Motor neuron (in vitro differentiated cells): ENCODE measurements at regions not wholly inside any gene's neighbourhood (a gene's known extent, or its start where the extent isn't known, plus 50 kb on each side); places are given as distances from the start of the nearest gene placed in this dataset.
"Not testable (repeated sequence)": the region's sequence is repeated elsewhere in the genome, so short reads cannot be mapped to it uniquely, and the experiment has no call there.

Source experiments
- ATAC-seq, 8 experiments: fragments of 200-7000 bp; cut with Tn5 transposase; replicated peaks in 6 of 8; 2 replicates each; pipeline ENCODE4 v1.8.0; 2021; ENCODE audit warnings: mild to moderate bottlenecking in 8 of 8, moderate library complexity in 8 of 8
- H3K27ac ChIP-seq, 2 donors: fragments of 250-450 bp; sonication (Bioruptor Pico); 2 replicates each; pipeline ENCODE4 v1.9.0; 2021; ENCODE audit warnings: antibody characterized with exemption in 2 of 2, mild to moderate bottlenecking in 2 of 2, moderate library complexity in 1 of 2
- H3K4me1 ChIP-seq, 2 donors: fragments of 250-450 bp; sonication (Bioruptor Pico); replicated peaks in 1 of 2; 2 replicates each; pipeline ENCODE4 v1.6.1; 2021; ENCODE audit warnings: antibody characterized with exemption in 2 of 2, mild to moderate bottlenecking in 2 of 2, moderate library complexity in 1 of 2
- H3K4me3 ChIP-seq, 5 donors: fragments of 250-450 bp; sonication (Bioruptor Pico); 2 replicates each; pipeline ENCODE4 v1.9.0; 2021; ENCODE audit warnings: antibody characterized with exemption in 5 of 5, mild to moderate bottlenecking in 5 of 5, moderate library complexity in 4 of 5
- WGBS, 10 experiments: fragments of 450-650 bp; shearing (Covaris generic); methylation state at CpG; one replicate each; pipeline ENCODE4 v1.0.0; 2022; 5-methylcytosine and 5-hydroxymethylcytosine counted together
- in situ Hi-C, 9 experiments: fragments of 400-800 bp; cut with MboI; loops; one replicate each; pipeline ENCODE4 v1.15.0; 2021; ENCODE audit warnings: low sequenced_read_pairs in 9 of 9, low pct_unique_long_range_greater_than_20kb in 2 of 9; ENCODE audit not compliant: unreplicated experiment in 9 of 9

- in situ Hi-C loops = no loop called here
- H3K4me3 ChIP-seq = no peak overlapping the region
- no peak overlapping the region for H3K27ac ChIP-seq
- no peak for ATAC-seq
- no peaks in the 10 kb centered on the region for H3K4me1 ChIP-seq
- WGBS, 10 experiments = 55 to 100% (median 88%) methylated on average over 1 to 7 of the region's 8 CpGs; no CpG with 5 or more reads in 7 of the 10 experiments
Observed at GRCh38 chr15:25248583-25249235, 190.1 kb downstream of the UBE3A start.

- Histone ChIP-seq H3K4me1 (no peaks in the 10 kb centered on the region), H3K4me3 (no peak overlapping the region), H3K27ac (no peak overlapping the region)
- 30 to 81% (median 59%) methylated on average over 2 to 7 of the region's 13 CpGs; no CpG with 5 or more reads in 4 of the 10 experiments for WGBS, 10 experiments
- no peak for ATAC-seq
- in situ Hi-C loops = no loop called here
Observed at GRCh38 chr15:25249236-25250010, 189.4 kb downstream of the UBE3A start.

DNA sequence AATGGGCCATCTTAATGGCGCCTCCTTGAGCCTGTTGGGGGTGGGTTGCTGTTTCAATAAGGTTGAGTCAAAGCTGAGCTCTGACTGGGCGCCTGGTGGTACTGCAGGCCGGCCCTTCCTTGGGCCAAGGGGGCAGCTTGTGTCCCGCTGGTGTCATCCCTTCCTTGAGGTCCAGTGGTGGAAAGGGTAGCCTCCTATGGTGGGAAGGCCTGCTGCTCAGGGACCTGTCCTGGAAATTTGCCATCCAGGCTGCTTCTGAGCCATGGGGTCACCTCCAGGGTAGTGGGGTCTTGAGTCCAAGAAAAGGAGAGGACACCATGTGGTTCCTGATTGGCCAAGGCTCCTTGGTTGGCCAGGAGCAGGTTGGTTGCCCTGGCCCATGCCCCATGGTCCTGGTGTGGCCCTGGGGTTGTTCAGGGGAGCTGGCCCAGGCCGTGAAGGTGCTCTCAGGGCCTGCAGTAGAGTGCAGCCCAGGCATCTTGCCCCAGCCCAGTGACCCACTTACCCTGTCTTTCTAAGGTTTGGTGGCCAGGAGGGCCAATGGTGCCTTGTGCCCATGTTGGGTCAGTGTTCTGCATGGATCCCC lies 188.7 kb downstream of the UBE3A start:
- in situ Hi-C loops = no loop called here
- no peak for ATAC-seq
- 0 to 67% (median 31%) methylated on average over 1 to 3 of the region's 5 CpGs; no CpG with 5 or more reads in 6 of the 10 experiments for WGBS, 10 experiments

DNA sequence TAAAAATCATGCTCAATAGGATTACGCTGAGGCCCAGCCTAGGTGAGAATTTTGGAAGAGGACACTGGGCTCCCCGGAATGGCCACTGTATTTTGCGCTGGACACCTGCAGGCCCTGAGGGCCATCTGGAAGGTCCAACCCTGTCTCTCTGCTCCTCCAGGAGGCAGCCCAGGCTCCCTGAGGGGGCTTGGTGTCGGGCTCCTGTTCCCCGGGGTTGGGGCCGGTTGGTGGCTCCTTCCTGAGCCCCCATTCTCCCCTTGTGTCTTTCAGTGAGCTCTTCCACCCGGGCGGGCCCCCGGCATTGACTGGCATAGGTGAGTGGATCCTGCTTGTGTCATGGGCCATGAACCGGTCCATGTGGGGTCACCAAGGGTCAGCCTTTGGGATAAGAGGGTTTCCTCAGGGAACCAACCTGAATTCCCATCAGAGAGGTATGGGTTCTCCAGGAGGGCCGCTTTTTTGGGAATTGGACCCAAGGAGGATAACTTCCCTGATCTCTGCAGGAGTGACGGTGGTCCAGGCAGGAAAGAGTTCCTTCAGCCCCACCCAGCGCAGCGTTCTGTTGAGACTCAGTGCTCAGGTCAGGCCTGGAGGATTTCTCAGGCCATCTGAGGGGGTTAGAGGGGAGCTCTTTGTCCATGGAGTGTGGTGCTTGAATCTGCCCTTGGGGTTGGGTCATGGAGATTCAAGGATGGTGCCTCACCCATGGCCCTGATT lies 187.8 kb downstream of the UBE3A start:
- Histone ChIP-seq H3K4me3 (no peak overlapping the region), H3K27ac (no peak overlapping the region), H3K4me1 (no peaks in the 10 kb centered on the region)
- no peak for ATAC-seq
- in situ Hi-C loops = no loop called here
- 40 to 93% (median 83%) methylated on average over 2 to 4 of the region's 14 CpGs; no CpG with 5 or more reads in 3 of the 10 experiments for whole genome bisulfite sequencing, 10 experiments

More for the DNA sequence above, 188.7 kb downstream of the UBE3A start:
- Histone ChIP-seq H3K4me3 (no peak overlapping the region), H3K4me1 (no peaks in the 10 kb centered on the region), H3K27ac (no peak overlapping the region)

DNA sequence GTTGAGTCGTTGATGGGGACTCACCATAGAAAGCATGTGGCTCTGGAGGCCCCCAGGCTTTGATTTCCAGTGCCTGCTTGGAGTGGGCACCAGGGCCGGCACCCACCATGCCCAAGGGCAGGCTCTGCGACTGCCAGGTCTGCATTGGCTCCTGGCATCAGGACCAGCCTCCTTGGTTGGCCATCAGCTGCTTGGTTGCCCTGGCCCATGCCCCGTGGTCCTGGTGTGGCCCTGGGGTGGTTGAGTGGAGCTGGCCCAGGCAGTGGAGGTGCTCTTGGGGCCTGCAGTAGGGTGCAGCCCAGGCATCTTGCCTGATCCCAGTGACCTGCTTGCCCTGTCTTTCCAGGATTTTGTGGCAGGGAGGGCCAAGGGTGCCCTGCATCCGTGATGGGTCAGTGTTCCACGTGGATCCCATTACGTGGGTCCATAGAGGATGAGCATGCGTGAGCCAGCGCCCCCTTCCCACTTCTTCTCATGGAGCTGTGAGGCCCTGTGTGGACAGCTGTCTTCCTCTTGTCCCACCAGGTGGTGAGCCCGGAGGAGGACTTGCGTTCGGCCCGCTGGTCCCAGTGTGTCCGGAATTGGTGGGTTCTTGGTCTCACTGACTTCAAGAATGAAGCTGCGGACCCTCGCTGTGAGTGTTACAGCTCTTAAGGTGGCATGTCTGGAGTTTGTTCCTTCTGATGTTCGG lies 187.0 kb downstream of the UBE3A start:
- 0 to 90% (median 78%) methylated on average over 1 to 8 of the region's 17 CpGs; no CpG with 5 or more reads in 4 of the 10 experiments for WGBS, 10 experiments
- Histone ChIP-seq H3K4me1 (no peaks in the 10 kb centered on the region), H3K27ac (no peak overlapping the region), H3K4me3 (no peak overlapping the region)
- in situ Hi-C loops = no loop called here
- ATAC-seq = no peak

DNA sequence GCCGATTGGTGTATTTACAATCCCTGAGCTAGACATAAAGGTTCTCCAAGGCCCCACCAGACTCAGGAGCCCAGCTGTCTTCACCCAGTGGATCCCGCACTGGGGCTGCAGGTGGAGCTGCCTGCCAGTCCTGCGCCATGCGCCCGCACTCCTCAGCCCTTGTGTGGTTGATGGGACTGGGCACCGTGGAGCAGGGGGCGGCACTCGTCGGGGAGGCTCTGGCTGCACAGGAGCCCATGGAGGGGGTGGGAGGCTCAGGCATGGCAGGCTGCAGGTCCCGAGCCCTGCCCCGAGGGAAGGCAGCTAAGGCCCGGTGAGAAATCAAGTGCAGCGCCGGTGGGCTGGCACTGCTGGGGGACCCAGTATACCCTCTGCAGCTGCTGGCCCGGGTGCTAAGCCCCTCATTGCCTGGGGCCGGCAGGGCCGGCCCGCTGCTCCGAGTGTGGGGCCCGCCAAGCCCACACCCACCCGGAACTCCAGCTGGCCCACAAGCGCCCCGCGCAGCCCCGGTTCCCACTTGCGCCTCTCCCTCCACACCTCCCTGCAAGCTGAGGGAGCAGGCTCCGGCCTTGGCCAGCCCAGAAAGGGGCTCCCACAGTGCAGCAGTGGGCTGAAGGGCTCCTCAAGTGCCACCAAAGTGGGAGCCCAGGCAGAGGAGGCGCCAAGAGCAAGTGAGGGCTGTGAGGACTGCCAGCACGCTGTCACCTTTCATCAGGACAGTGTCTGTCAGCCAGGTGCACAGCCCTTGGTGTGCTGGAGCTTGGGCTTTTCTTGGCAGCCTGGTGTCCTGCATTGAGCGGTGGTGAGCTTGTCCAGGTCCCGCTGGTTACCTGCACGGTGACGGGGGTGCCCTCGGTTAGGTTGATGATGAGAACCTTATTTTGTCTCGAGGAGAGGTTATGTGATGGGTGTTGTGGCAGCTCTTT lies 185.5 kb downstream of the UBE3A start:
- in situ Hi-C loops, ATAC-seq, H3K4me1 ChIP-seq, H3K4me3 ChIP-seq, H3K27ac ChIP-seq: not testable (repeated sequence)
- WGBS, 10 experiments = 0 to 100% (median 63%) methylated on average over 1 to 6 of the region's 35 CpGs; no CpG with 5 or more reads in 3 of the 10 experiments

DNA sequence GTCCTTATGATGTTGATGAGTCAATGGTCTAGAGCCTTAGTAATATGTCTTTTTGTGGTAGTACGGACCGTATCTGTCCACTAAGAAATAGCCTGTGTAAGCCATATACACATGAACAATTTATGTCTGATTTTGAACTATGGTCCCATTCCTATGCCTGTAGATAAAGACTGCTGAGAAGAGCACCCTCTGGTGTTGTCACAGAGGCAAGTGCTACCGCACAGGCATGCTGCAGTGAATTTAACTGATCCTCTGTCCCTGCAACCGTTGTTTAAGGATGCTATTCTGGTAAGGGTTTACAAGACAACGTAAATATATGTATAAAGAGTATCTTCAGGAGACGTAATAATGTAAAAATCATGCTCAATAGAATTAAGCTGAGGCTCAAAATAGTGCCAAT lies 170.7 kb downstream of the UBE3A start:
- Histone ChIP-seq H3K4me1 (no peaks in the 10 kb centered on the region), H3K27ac (no peak overlapping the region), H3K4me3 (no peak overlapping the region)
- in situ Hi-C loops = no loop called here
- 0 to 57% (median 40%) methylated on average over 1 to 6 of the region's 6 CpGs for WGBS, 10 experiments
- peak in 1 of 8 experiments; percentile 23 for ATAC-seq
